Memory B cell (primary cell): ENCODE measurements at regions not wholly inside any gene's neighbourhood (a gene's known extent, or its start where the extent isn't known, plus 50 kb on each side); places are given as distances from the start of the nearest gene placed in this dataset.

Source experiments
- ATAC-seq: fragments of 150-1000 bp; cut with Tn5 transposase; 2 replicates; pipeline ENCODE4 v1.10.0; 2021; ENCODE audit warnings: low read depth, mild to moderate bottlenecking, moderate library complexity
- DNase-seq, 2 donors: peaks; one replicate each; pipeline ENCODE4 v3.0.0; 2022; ENCODE audit warnings: low spot score in 2 of 2
- H3K27ac Mint-ChIP-seq: one replicate; pipeline ENCODE4 v1.8.0; 2022; ENCODE audit warnings: mild to moderate bottlenecking, moderate library complexity, mixed read lengths
- H3K27me3 Mint-ChIP-seq: one replicate; pipeline ENCODE4 v1.8.0; 2022; ENCODE audit warnings: mixed read lengths
- H3K36me3 Mint-ChIP-seq: one replicate; pipeline ENCODE4 v1.8.0; 2022; ENCODE audit warnings: mild to moderate bottlenecking, mixed read lengths
- H3K4me1 Mint-ChIP-seq: one replicate; pipeline ENCODE4 v1.8.0; 2022; ENCODE audit warnings: mixed read lengths
- H3K4me3 Mint-ChIP-seq: one replicate; pipeline ENCODE4 v1.8.0; 2022; ENCODE audit warnings: mild to moderate bottlenecking, moderate library complexity, mixed read lengths
- H3K9me3 Mint-ChIP-seq: one replicate; pipeline ENCODE4 v1.8.0; 2022; ENCODE audit warnings: mixed read lengths

- Mint-ChIP-seq H3K9me3 (peaks cover 3% of the 10 kb centered on the region), H3K4me3 (no peak overlapping the region), H3K4me1 (no peaks in the 10 kb centered on the region), H3K27ac (no peak overlapping the region), H3K36me3 (peaks cover 2% of the 10 kb centered on the region), H3K27me3 (peaks cover 2% of the 10 kb centered on the region)
- DNase-seq (no peak), ATAC-seq (no peak)
Observed at GRCh38 chrY:8352201-8352600, 985.1 kb upstream of the TSPY4 start.

- no peak overlapping the region for H3K4me3 Mint-ChIP-seq
- DNase-seq (no peak), ATAC-seq (no peak)
- H3K27me3 Mint-ChIP-seq: no peaks in the 10 kb centered on the region
- no peak overlapping the region for H3K27ac Mint-ChIP-seq
- no peaks in the 10 kb centered on the region for H3K36me3 Mint-ChIP-seq
- no peaks in the 10 kb centered on the region for H3K9me3 Mint-ChIP-seq
- H3K4me1 Mint-ChIP-seq: no peaks in the 10 kb centered on the region
Observed at GRCh38 chrY:8358161-8358560, 979.1 kb upstream of the TSPY4 start.

DNA sequence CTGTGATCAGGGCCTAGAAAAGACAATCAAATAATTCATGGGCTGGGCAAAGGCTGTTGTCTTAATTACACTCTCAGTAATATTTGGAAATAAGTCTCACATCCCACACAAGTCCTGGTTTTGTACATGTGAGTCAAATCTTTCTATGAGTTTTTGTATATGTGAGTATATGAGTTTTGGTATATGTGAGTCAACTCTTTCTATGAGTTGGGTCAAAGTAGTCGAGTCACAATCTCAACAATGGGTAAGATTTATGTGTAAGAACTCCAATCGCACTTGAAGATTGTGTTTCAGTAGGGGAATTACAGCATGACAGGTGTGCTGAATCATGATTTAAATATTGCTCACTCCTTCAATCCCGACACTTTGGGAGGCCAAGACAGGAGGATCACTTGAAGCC lies 975.5 kb upstream of the TSPY4 start:
- Mint-ChIP-seq H3K4me3 (no peak overlapping the region), H3K4me1 (no peaks in the 10 kb centered on the region), H3K9me3 (no peaks in the 10 kb centered on the region), H3K27me3 (no peaks in the 10 kb centered on the region), H3K27ac (no peak overlapping the region), H3K36me3 (no peaks in the 10 kb centered on the region)
- no peak for DNase-seq
- no peak for ATAC-seq

DNA sequence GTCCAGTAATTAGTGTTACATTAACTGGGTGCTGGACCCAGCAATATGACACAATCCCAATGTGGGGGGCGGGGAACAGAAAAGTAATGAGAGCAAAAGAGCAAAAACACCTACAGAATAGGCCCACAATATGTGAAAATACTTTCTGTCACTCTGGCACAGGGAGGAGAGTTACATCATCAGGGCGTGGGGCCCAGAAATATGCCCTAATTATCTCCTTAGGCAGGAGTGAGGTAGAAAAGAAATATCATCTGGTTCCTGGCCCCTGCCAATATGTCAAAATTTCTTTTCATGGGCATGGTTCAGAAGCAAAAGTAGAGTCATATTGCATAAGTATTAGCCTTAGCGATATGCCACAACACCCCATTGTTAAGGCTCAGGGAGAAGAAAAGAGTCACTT lies 959.8 kb upstream of the TSPY4 start:
- Mint-ChIP-seq H3K4me1 (no peaks in the 10 kb centered on the region), H3K9me3 (no peaks in the 10 kb centered on the region), H3K4me3 (no peak overlapping the region), H3K27me3 (no peaks in the 10 kb centered on the region), H3K27ac (no peak overlapping the region), H3K36me3 (no peaks in the 10 kb centered on the region)
- no peak for ATAC-seq
- DNase-seq: no peak

- no peak overlapping the region for H3K4me3 Mint-ChIP-seq
- no peaks in the 10 kb centered on the region for H3K27me3 Mint-ChIP-seq
- DNase-seq (no peak), ATAC-seq (no peak)
- no peaks in the 10 kb centered on the region for H3K4me1 Mint-ChIP-seq
- H3K36me3 Mint-ChIP-seq: no peaks in the 10 kb centered on the region
- no peaks in the 10 kb centered on the region for H3K9me3 Mint-ChIP-seq
- no peak overlapping the region for H3K27ac Mint-ChIP-seq
Observed at GRCh38 chrY:8379800-8380199, 957.5 kb upstream of the TSPY4 start.

DNA sequence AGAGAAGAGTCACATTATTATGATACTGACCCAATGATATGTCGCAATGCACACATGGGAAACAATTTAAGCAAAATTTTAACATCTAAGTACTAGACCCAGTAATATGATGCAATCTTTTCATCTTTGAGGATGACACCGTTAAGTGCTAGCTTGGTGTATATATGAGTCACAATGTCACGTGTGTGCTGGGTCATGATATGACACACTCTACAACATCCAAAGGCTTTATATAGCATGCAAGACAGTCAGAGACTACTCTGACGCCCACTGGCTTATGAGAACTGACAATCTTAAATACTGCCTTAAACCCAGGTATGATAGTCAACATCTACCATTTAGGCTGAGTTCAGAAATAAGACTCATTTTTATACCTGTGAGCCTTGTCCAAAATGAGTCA lies 955.8 kb upstream of the TSPY4 start:
- Mint-ChIP-seq H3K27me3 (no peaks in the 10 kb centered on the region), H3K36me3 (no peaks in the 10 kb centered on the region), H3K9me3 (no peaks in the 10 kb centered on the region), H3K4me3 (no peak overlapping the region), H3K4me1 (no peaks in the 10 kb centered on the region), H3K27ac (no peak overlapping the region)
- ATAC-seq (no peak), DNase-seq (no peak)

- Mint-ChIP-seq H3K4me3 (no peak overlapping the region), H3K36me3 (no peaks in the 10 kb centered on the region), H3K27ac (no peak overlapping the region), H3K9me3 (no peaks in the 10 kb centered on the region), H3K27me3 (no peaks in the 10 kb centered on the region), H3K4me1 (no peaks in the 10 kb centered on the region)
- no peak for ATAC-seq
- DNase-seq: no peak
Observed at GRCh38 chrY:8386053-8386452, 951.2 kb upstream of the TSPY4 start.

DNA sequence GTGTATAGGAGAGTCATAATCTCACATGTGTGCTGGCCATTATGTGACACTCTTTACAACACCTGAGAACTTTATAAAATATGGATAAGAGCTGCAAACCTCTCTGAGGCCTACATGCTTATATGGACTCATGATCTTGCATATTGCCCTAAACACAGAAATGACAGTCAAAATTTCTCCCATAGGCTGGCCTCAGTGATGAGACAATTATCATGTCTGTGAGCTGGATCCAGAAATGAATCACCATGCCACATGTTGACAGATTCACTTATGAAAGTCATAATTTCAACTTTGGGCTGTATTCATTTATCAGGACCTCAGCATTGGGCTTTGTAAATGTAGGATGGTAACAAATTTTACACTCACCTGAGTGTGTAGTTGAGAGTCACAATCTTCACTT lies 948.8 kb upstream of the TSPY4 start:
- Mint-ChIP-seq H3K9me3 (no peaks in the 10 kb centered on the region), H3K27ac (no peak overlapping the region), H3K36me3 (no peaks in the 10 kb centered on the region), H3K4me1 (no peaks in the 10 kb centered on the region), H3K27me3 (no peaks in the 10 kb centered on the region), H3K4me3 (no peak overlapping the region)
- ATAC-seq (no peak), DNase-seq (no peak)

- no peak for DNase-seq
- no peak overlapping the region for H3K4me3 Mint-ChIP-seq
- H3K27ac Mint-ChIP-seq: no peak overlapping the region
- no peaks in the 10 kb centered on the region for H3K36me3 Mint-ChIP-seq
- H3K4me1 Mint-ChIP-seq: no peaks in the 10 kb centered on the region
- H3K27me3 Mint-ChIP-seq: no peaks in the 10 kb centered on the region
- no peak for ATAC-seq
- H3K9me3 Mint-ChIP-seq: no peaks in the 10 kb centered on the region
Observed at GRCh38 chrY:8390310-8390709, 947.0 kb upstream of the TSPY4 start.

DNA sequence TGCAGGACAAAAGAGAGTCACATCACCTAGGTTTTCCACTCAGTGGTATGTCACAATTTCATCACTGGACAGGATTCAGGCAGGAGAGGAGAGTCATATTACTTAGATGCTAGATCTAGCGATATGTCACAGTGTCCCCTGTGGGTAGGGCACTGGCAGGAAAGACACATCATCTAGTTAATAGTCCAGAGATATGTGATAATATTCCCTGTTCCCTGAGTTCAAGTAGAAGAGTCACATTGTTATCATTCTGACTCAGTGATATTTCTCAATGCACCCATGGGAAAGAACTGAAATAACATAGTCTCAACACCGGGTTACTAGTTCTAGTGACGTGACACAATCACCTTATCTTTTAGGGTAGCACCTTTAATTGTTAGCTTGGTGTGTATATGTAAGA lies 944.0 kb upstream of the TSPY4 start:
- H3K27me3 Mint-ChIP-seq: no peaks in the 10 kb centered on the region
- H3K36me3 Mint-ChIP-seq: no peaks in the 10 kb centered on the region
- ATAC-seq (no peak), DNase-seq (no peak)
- no peak overlapping the region for H3K4me3 Mint-ChIP-seq
- no peak overlapping the region for H3K27ac Mint-ChIP-seq
- H3K4me1 Mint-ChIP-seq: no peaks in the 10 kb centered on the region
- H3K9me3 Mint-ChIP-seq: no peaks in the 10 kb centered on the region

GRCh38 chrY:8422906-8423305 lies 914.4 kb upstream of the TSPY4 start:
- H3K4me3 Mint-ChIP-seq: no peak overlapping the region
- H3K36me3 Mint-ChIP-seq: no peaks in the 10 kb centered on the region
- ATAC-seq (no peak), DNase-seq (no peak)
- no peaks in the 10 kb centered on the region for H3K9me3 Mint-ChIP-seq
- H3K27me3 Mint-ChIP-seq: no peaks in the 10 kb centered on the region
- no peaks in the 10 kb centered on the region for H3K4me1 Mint-ChIP-seq
- H3K27ac Mint-ChIP-seq: no peak overlapping the region

- H3K4me3 Mint-ChIP-seq: no peak overlapping the region
- no peaks in the 10 kb centered on the region for H3K27me3 Mint-ChIP-seq
- no peaks in the 10 kb centered on the region for H3K36me3 Mint-ChIP-seq
- H3K27ac Mint-ChIP-seq: no peak overlapping the region
- ATAC-seq: no peak
- no peaks in the 10 kb centered on the region for H3K4me1 Mint-ChIP-seq
- no peak for DNase-seq
- no peaks in the 10 kb centered on the region for H3K9me3 Mint-ChIP-seq
Observed at GRCh38 chrY:8426433-8426832, 910.8 kb upstream of the TSPY4 start.

DNA sequence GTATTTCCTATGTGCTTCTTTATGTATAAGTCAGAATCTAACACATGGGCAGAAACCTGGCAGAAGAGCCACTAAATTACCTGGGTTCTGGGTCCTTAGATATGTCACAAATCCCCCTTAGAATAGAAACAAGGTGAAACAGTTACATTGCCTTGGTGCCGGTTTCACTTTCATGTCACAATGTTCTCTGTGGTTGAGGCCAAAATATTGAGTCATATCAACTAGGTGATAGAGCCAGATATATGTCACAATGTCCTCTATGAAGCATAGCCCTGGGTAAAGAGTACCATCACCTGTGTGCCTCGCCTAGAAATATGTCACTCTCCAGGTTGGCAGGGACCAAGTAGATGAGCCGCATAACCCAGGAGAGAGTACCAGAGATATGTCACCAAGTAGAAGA lies 899.8 kb upstream of the TSPY4 start:
- no peaks in the 10 kb centered on the region for H3K9me3 Mint-ChIP-seq
- no peak for DNase-seq
- no peaks in the 10 kb centered on the region for H3K27me3 Mint-ChIP-seq
- no peak overlapping the region for H3K4me3 Mint-ChIP-seq
- no peak for ATAC-seq
- no peaks in the 10 kb centered on the region for H3K4me1 Mint-ChIP-seq
- H3K27ac Mint-ChIP-seq: no peak overlapping the region
- no peaks in the 10 kb centered on the region for H3K36me3 Mint-ChIP-seq

DNA sequence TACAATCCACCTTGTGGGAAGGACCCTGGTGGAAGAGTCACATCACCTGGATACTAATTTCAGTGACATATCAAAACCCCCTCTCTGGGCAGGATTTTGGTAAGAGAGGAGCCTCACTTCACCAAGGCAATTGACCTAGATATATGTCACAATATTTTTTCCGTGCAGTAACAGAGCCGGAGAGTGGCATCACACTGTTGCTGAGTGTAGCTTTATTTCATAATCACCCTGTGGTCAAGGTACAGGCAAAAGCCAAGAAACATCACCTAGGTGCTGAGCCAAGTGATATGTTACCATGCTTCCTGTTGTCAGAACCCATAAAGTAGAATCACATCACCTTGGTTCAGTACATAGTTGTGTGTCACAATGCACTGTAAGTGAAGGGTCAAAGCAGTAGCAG lies 895.2 kb upstream of the TSPY4 start:
- ATAC-seq (no peak), DNase-seq (no peak)
- H3K9me3 Mint-ChIP-seq: no peaks in the 10 kb centered on the region
- H3K4me3 Mint-ChIP-seq: no peak overlapping the region
- H3K4me1 Mint-ChIP-seq: no peaks in the 10 kb centered on the region
- no peak overlapping the region for H3K27ac Mint-ChIP-seq
- H3K27me3 Mint-ChIP-seq: no peaks in the 10 kb centered on the region
- no peaks in the 10 kb centered on the region for H3K36me3 Mint-ChIP-seq

DNA sequence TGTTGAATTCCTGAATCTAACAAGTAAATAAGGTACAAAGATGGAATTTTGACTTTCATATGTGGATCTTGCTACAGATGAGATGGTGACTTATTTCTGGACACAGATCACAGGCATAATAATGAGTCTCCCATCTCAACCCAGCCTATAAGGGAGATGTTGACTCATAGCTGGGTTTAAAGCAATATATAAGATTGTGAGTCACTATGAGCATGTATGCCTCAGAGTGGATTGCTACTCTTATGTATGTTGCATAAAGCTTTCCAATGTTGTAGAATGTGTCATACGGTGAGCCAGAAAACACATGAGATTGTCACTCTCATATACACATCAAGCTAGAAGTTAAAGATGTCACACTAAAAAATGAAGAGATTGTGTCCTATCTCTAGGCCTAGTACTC lies 884.3 kb upstream of the TSPY4 start:
- no peak for ATAC-seq
- Mint-ChIP-seq H3K4me3 (no peak overlapping the region), H3K9me3 (no peaks in the 10 kb centered on the region)

DNA sequence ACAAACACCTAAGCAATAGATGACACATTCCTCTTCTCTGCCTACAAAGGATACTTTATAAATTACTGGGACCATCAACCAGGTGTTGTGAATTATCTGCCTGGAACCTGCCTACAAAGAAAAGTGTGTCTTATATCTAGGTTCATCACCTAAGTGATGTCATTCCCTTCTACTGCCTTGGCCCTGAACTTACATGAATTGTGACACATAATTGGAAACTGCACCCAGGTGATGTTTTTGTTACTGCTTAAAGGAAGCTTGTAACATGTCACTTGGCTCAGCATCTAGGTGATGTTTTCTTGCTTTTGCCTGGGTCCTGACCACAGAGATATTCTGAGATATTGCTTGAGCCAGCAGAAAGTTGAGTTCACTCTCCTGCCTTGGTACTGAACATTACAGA lies 870.5 kb upstream of the TSPY4 start:
- Mint-ChIP-seq H3K27me3 (no peaks in the 10 kb centered on the region), H3K9me3 (no peaks in the 10 kb centered on the region), H3K36me3 (no peaks in the 10 kb centered on the region), H3K27ac (no peak overlapping the region), H3K4me3 (no peak overlapping the region), H3K4me1 (peaks cover 4% of the 10 kb centered on the region)
- no peak for ATAC-seq
- DNase-seq: no peak

More for the DNA sequence above, 884.3 kb upstream of the TSPY4 start:
- no peaks in the 10 kb centered on the region for H3K4me1 Mint-ChIP-seq
- H3K27ac Mint-ChIP-seq: no peak overlapping the region
- H3K36me3 Mint-ChIP-seq: no peaks in the 10 kb centered on the region
- DNase-seq: no peak
- no peaks in the 10 kb centered on the region for H3K27me3 Mint-ChIP-seq
